GM19240 (cell line): ENCODE measurements at regions not wholly inside any gene's neighbourhood (a gene's known extent, or its start where the extent isn't known, plus 50 kb on each side); places are given as distances from the start of the nearest gene placed in this dataset.
A peak's percentile ranks its signal among the peaks of the same experiment; 100 is the strongest.
"Not testable (repeated sequence)": the region's sequence is repeated elsewhere in the genome, so short reads cannot be mapped to it uniquely, and the experiment has no call there.

Experiments
- DNase-seq: peaks from one replicate; pipeline ENCODE4 v3.0.0; 2011; ENCODE audit warnings: low spot score; ENCODE audit not compliant: insufficient read length

- DNase-seq, result no peak
Observed at GRCh38 chr12:114193474-114193873, 212.5 kb downstream of the TBX5 start.

- no peak for DNase-seq
Observed at GRCh38 chr12:114192549-114192948, 213.4 kb downstream of the TBX5 start.

GRCh38 chr12:114192013-114192412 lies 213.9 kb downstream of the TBX5 start:
- DNase-seq, result no peak

- DNase-seq, result no peak
Observed at GRCh38 chr12:114191581-114191980, 214.4 kb downstream of the TBX5 start.

- no peak for DNase-seq
Observed at GRCh38 chr12:114190971-114191370, 215.0 kb downstream of the TBX5 start.

- no peak for DNase-seq
Observed at GRCh38 chr12:114189266-114189665, 216.7 kb downstream of the TBX5 start.

GRCh38 chr12:114186241-114187002 lies 219.5 kb downstream of the TBX5 start:
- no peak for DNase-seq

- DNase-seq, result no peak
Observed at GRCh38 chr12:114185036-114185435, 218.9 kb upstream of the RBM19 start.

GRCh38 chr12:114174326-114174725 lies 208.2 kb upstream of the RBM19 start:
- no peak for DNase-seq

GRCh38 chr12:114172135-114172534 lies 206.0 kb upstream of the RBM19 start:
- DNase-seq, result no peak

GRCh38 chr12:114168061-114168460 lies 201.9 kb upstream of the RBM19 start:
- no peak for DNase-seq

GRCh38 chr12:114167431-114167830 lies 201.3 kb upstream of the RBM19 start:
- no peak for DNase-seq

- peak; percentile 10 for DNase-seq
Observed at GRCh38 chr12:114166362-114166761, 200.2 kb upstream of the RBM19 start.

GRCh38 chr12:114165921-114166320 lies 199.8 kb upstream of the RBM19 start:
- no peak for DNase-seq

- no peak for DNase-seq
Observed at GRCh38 chr12:114164351-114164750, 198.2 kb upstream of the RBM19 start.

GRCh38 chr12:114163771-114164170 lies 197.6 kb upstream of the RBM19 start:
- no peak for DNase-seq

- no peak for DNase-seq
Observed at GRCh38 chr12:114160445-114160844, 194.3 kb upstream of the RBM19 start.

- DNase-seq, result no peak
Observed at GRCh38 chr12:114152890-114153289, 186.8 kb upstream of the RBM19 start.

- no peak for DNase-seq
Observed at GRCh38 chr12:114152066-114152465, 185.9 kb upstream of the RBM19 start.

GRCh38 chr12:114150584-114150983 lies 184.5 kb upstream of the RBM19 start:
- DNase-seq, result not testable (repeated sequence)

GRCh38 chr12:114141921-114142564 lies 175.9 kb upstream of the RBM19 start:
- DNase-seq, result no peak

- no peak for DNase-seq
Observed at GRCh38 chr12:114140576-114140975, 174.5 kb upstream of the RBM19 start.

GRCh38 chr12:114136631-114137030 lies 170.5 kb upstream of the RBM19 start:
- no peak for DNase-seq
